HG03159 (cell line): ENCODE measurements at regions not wholly inside any gene's neighbourhood (a gene's known extent, or its start where the extent isn't known, plus 50 kb on each side); places are given as distances from the start of the nearest gene placed in this dataset.

ENCODE experiments used
- ATAC-seq: cut with Tn5 transposase; IDR thresholded peaks from one replicate; pipeline ENCODE4 v1.9.1; 2021; ENCODE audit warnings: mild to moderate bottlenecking, moderate library complexity; ENCODE audit not compliant: unreplicated experiment

- no peak for ATAC-seq
These were observed 684.6 kb upstream of the MARCKS start for GRCh38 chr6:113172531-113172966.

GRCh38 chr6:113178349-113178748 is 678.8 kb upstream of the MARCKS start:
- ATAC-seq, result no peak

- ATAC-seq, result no peak
These were observed 676.0 kb upstream of the MARCKS start for GRCh38 chr6:113181164-113181563.

- no peak for ATAC-seq
These were observed 674.6 kb upstream of the MARCKS start for GRCh38 chr6:113182370-113183141.

GRCh38 chr6:113184291-113184690 is 672.9 kb upstream of the MARCKS start:
- ATAC-seq, result no peak

GRCh38 chr6:113184736-113185135 is 672.4 kb upstream of the MARCKS start:
- no peak for ATAC-seq

- ATAC-seq, result no peak
These were observed 671.8 kb upstream of the MARCKS start for GRCh38 chr6:113185299-113185698.

- ATAC-seq, result no peak
These were observed 669.5 kb upstream of the MARCKS start for GRCh38 chr6:113187661-113188060.

- ATAC-seq, result no peak
These were observed 668.2 kb upstream of the MARCKS start for GRCh38 chr6:113188962-113189361.

- ATAC-seq, result no peak
These were observed 667.0 kb upstream of the MARCKS start for GRCh38 chr6:113190170-113190569.

- ATAC-seq, result no peak
These were observed 663.1 kb upstream of the MARCKS start for GRCh38 chr6:113194090-113194489.

- no peak for ATAC-seq
These were observed 654.1 kb upstream of the MARCKS start for GRCh38 chr6:113202852-113203714.

GRCh38 chr6:113203715-113204110 is 653.4 kb upstream of the MARCKS start:
- ATAC-seq, result no peak

- no peak for ATAC-seq
These were observed 651.6 kb upstream of the MARCKS start for GRCh38 chr6:113205553-113205952.

- ATAC-seq, result no peak
These were observed 648.4 kb upstream of the MARCKS start for GRCh38 chr6:113208726-113209125.

GRCh38 chr6:113209315-113209714 is 647.8 kb upstream of the MARCKS start:
- ATAC-seq, result no peak

- no peak for ATAC-seq
These were observed 646.0 kb upstream of the MARCKS start for GRCh38 chr6:113211170-113211569.

GRCh38 chr6:113219783-113220182 is 637.4 kb upstream of the MARCKS start:
- ATAC-seq, result no peak

- ATAC-seq, result no peak
These were observed 636.3 kb upstream of the MARCKS start for GRCh38 chr6:113220832-113221231.

- ATAC-seq, result no peak
These were observed 635.3 kb upstream of the MARCKS start for GRCh38 chr6:113221850-113222249.

- ATAC-seq, result no peak
These were observed 611.0 kb upstream of the MARCKS start for GRCh38 chr6:113246186-113246585.

GRCh38 chr6:113248532-113248931 is 608.6 kb upstream of the MARCKS start:
- ATAC-seq, result no peak
